ENCODE measurements at regions not wholly inside any gene's neighbourhood (a gene's known extent, or its start where the extent isn't known, plus 50 kb on each side); places are given as distances from the start of the nearest gene placed in this dataset.

DNA sequence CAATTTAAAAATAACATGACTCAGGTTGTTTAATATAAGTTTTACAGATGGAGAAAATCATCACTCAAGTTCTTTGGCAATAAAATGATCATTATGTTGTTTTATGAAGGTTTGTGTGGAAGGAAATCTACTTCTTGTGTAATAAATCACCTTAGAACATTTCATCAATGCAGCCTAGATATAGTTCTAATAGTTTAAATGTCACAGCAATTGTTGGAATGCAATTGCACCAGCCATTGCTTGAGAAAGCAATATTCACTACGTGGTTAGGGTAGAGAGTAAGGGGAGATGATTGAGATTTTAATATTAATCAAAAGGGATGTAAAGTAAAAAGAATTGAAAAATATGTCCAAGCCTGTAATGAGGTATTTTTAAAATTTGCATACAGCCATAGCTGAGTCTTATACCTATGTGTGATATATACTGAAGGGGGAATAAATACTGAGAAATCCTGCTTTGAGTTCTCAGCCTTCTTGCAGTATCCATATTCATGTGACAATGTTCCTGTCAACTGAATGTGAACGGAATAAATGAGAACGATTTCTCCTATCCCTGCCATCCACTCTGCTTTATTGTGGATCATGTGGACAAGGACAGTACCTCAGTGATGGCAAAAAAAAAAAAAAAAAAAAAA is 257.9 kb downstream of the OTOL1 start:
- Histone ChIP-seq H3K27me3 (ENCODE audit: control insufficient read depth in 2 of 2, insufficient read depth in 1 of 2, low read length in 1 of 2) (no peaks in the 10 kb centered on the region), H3K27ac (ENCODE audit: low read depth in 1 of 2, low read length in 1 of 2) (no peak overlapping the region), H3K36me3 (ENCODE audit: control insufficient read depth in 2 of 2, insufficient read depth in 2 of 2, low read length in 1 of 2) (no peaks in the 10 kb centered on the region), H3K9me3 (ENCODE audit: control insufficient read depth in 2 of 2, insufficient read depth in 1 of 2, low read length in 1 of 2) (no peaks in the 10 kb centered on the region), H3K4me1 (ENCODE audit: control insufficient read depth in 2 of 2, insufficient read depth in 2 of 2, low read length in 2 of 2) (no peaks in the 10 kb centered on the region), H3K4me3 (ENCODE audit: low read length in 2 of 2) (no peak overlapping the region)
- no peak for DNase-seq (ENCODE audit: low read depth in 6 of 9, low spot score in 9 of 9)
- WGBS, result 93% methylated on average over 3 of the region's 3 CpGs

DNA sequence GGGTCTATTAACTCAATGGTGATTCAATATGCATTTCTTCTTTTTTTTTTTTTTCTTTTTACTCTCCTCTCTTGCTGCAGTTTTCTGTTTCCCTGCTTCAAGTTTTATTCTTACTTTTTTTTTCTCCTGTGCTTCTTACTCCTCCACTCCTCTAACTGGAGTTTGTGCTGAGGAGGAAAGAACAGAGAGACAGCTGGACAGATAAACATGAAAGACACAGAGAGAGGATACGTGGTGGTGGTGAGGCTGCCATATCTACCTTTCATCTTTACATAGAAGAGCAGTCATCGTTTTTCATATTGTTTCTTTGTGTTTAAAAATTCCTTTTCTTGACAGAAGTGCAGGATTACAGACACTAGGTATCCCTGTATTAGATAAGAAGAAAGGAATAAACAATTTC is 262.8 kb downstream of the OTOL1 start:
- no peaks in the 10 kb centered on the region for H3K27me3 ChIP-seq (ENCODE audit: control insufficient read depth in 2 of 2, insufficient read depth in 1 of 2, low read length in 1 of 2)
- 8% methylated on average over 2 of the region's 2 CpGs for WGBS
- no peak overlapping the region for H3K4me3 ChIP-seq (ENCODE audit: low read length in 2 of 2)
- no peak for DNase-seq (ENCODE audit: low read depth in 6 of 9, low spot score in 9 of 9)
- no peaks in the 10 kb centered on the region for H3K9me3 ChIP-seq (ENCODE audit: control insufficient read depth in 2 of 2, insufficient read depth in 1 of 2, low read length in 1 of 2)
- H3K4me1 ChIP-seq (ENCODE audit: control insufficient read depth in 2 of 2, insufficient read depth in 2 of 2, low read length in 2 of 2), result no peaks in the 10 kb centered on the region
- H3K36me3 ChIP-seq (ENCODE audit: control insufficient read depth in 2 of 2, insufficient read depth in 2 of 2, low read length in 1 of 2), result no peaks in the 10 kb centered on the region
- no peak overlapping the region for H3K27ac ChIP-seq (ENCODE audit: low read depth in 1 of 2, low read length in 1 of 2)

DNA sequence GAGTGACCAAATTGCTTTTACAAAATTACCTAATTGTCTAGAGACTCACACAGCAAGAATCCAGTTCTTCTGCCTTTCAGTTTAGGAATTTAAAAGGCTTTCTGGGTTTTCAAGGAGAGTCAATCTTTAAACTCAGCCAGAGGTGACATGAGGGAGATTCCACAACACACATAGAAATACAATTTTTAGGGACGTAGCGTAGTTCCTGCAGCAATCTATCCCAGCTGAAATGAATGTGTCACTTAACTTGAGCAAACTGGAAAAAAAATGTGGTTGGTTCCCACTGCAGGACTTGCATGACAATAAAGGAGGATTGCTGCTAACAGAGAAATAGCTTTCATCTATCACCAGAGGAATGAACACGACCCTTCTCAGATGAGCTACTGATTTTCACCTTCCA is 269.7 kb downstream of the OTOL1 start:
- Histone ChIP-seq H3K4me1 (ENCODE audit: control insufficient read depth in 2 of 2, insufficient read depth in 2 of 2, low read length in 2 of 2) (no peaks in the 10 kb centered on the region), H3K36me3 (ENCODE audit: control insufficient read depth in 2 of 2, insufficient read depth in 2 of 2, low read length in 1 of 2) (no peaks in the 10 kb centered on the region), H3K27ac (ENCODE audit: low read depth in 1 of 2, low read length in 1 of 2) (no peak overlapping the region), H3K9me3 (ENCODE audit: control insufficient read depth in 2 of 2, insufficient read depth in 1 of 2, low read length in 1 of 2) (no peaks in the 10 kb centered on the region), H3K4me3 (ENCODE audit: low read length in 2 of 2) (no peak overlapping the region), H3K27me3 (ENCODE audit: control insufficient read depth in 2 of 2, insufficient read depth in 1 of 2, low read length in 1 of 2) (no peaks in the 10 kb centered on the region)
- no peak for DNase-seq (ENCODE audit: low read depth in 6 of 9, low spot score in 9 of 9)
- WGBS, result 95% methylated on average over 3 of the region's 3 CpGs

DNA sequence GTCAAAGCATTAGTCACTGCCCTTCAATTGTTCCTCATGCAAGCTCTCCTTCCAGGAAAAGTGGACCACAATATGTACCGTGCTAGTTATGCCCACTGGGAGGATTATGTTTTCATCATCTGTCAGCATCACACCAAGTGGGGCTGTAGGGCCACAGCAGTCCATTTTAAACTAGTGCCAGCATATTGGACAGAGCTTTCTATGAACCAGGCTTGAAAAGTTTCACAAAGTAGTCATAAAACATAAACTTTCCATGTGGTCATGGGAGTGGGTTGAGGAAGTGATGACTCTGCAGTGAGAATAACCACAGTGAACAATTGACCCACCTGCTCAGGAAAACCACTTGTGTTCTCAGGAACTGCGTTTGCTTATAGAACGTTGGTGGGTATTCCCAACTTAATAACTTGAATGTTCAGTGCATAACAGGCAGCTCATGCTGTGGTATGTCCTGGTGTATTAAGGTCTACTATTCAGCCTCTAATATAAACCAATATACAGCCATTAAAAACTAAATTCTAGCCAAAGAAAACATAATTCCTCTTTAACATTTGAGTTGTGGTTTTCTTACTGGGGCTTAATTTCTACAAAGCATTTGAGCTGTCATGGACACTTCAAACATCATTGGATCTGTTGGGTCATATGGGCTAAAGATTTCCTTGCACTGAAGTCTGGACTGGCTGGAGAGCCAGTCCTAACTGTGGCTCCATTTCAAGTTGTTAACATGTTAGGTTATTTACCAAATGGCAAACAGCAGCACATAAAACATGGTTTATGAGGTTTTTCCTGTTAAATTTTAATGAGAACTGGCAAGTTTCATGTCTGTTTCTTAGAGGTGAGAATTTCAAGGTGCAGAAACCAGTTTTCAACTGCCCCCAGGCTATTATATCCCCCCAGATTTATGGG is 274.1 kb downstream of the OTOL1 start:
- DNase-seq (ENCODE audit: low read depth in 6 of 9, low spot score in 9 of 9), result peak in 1 of 9 donors; percentile 2
- no peak overlapping the region for H3K4me3 ChIP-seq (ENCODE audit: low read length in 2 of 2)
- H3K4me1 ChIP-seq (ENCODE audit: control insufficient read depth in 2 of 2, insufficient read depth in 2 of 2, low read length in 2 of 2), result no peaks in the 10 kb centered on the region
- H3K9me3 ChIP-seq (ENCODE audit: control insufficient read depth in 2 of 2, insufficient read depth in 1 of 2, low read length in 1 of 2), result no peaks in the 10 kb centered on the region
- H3K36me3 ChIP-seq (ENCODE audit: control insufficient read depth in 2 of 2, insufficient read depth in 2 of 2, low read length in 1 of 2), result no peaks in the 10 kb centered on the region
- WGBS, result 7% methylated on average over 3 of the region's 3 CpGs
- H3K27ac ChIP-seq (ENCODE audit: low read depth in 1 of 2, low read length in 1 of 2), result no peak overlapping the region
- no peaks in the 10 kb centered on the region for H3K27me3 ChIP-seq (ENCODE audit: control insufficient read depth in 2 of 2, insufficient read depth in 1 of 2, low read length in 1 of 2)

DNA sequence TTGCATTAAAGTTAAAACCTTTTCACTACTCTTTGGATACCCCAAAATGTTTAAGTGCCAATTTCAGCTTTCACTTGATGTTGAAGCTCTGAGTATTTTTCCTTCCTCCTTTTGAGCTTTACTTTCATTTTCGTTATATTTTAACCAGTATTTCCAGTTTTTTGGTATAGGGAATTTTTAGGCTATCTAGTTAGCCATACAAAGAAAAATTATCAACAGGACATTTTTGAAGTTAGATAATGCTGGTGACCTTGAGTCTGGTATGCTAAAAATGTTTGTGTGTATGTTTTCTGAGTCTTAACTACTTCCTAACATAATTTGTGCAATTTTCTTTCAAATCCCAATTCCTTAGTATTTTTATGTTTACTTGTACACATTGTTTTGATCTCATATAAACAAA is 284.8 kb downstream of the OTOL1 start:
- no peak overlapping the region for H3K27ac ChIP-seq (ENCODE audit: low read depth in 1 of 2, low read length in 1 of 2)
- 13% methylated on average over 1 of the region's 1 CpG for WGBS
- H3K9me3 ChIP-seq (ENCODE audit: control insufficient read depth in 2 of 2, insufficient read depth in 1 of 2, low read length in 1 of 2), result no peaks in the 10 kb centered on the region
- no peak for DNase-seq (ENCODE audit: low read depth in 6 of 9, low spot score in 9 of 9)
- H3K36me3 ChIP-seq (ENCODE audit: control insufficient read depth in 2 of 2, insufficient read depth in 2 of 2, low read length in 1 of 2), result no peaks in the 10 kb centered on the region
- H3K27me3 ChIP-seq (ENCODE audit: control insufficient read depth in 2 of 2, insufficient read depth in 1 of 2, low read length in 1 of 2), result no peaks in the 10 kb centered on the region
- no peaks in the 10 kb centered on the region for H3K4me1 ChIP-seq (ENCODE audit: control insufficient read depth in 2 of 2, insufficient read depth in 2 of 2, low read length in 2 of 2)
- H3K4me3 ChIP-seq (ENCODE audit: low read length in 2 of 2), result no peak overlapping the region

DNA sequence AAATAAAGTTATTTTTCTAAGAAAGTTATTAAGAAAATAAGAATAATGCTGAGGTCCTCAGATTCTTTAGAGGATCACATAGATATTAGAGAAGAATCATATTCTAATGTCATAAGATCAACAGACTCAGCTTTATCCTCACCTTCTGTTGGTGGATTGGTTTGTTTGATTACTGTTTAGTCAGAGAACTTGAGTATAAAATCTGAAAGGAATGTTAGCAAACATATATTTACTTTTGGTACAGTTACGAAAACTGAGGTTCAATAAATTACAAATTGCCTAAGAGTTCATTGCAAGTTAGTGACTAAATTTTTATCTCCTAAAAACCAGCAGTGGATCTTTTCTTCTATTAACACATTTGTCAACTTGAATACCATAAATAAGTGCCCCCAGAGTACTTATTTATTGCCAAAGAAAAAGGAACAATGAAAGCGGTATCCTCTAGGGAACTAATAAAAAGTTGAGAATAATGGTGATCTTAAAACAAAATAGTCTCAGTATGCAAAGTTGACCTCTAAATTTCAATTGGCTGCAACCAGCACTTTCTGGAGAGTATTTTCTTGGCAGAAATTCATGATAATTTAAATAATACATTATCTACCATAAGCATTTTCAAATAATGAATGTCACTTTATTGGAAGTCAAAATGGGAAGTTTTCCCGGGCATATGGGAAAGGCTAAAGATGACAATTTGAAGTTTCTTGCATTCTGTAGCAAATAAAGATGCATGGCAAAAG is 296.8 kb downstream of the OTOL1 start:
- Histone ChIP-seq H3K4me1 (ENCODE audit: control insufficient read depth in 2 of 2, insufficient read depth in 2 of 2, low read length in 2 of 2) (no peaks in the 10 kb centered on the region), H3K27ac (ENCODE audit: low read depth in 1 of 2, low read length in 1 of 2) (no peak overlapping the region), H3K27me3 (ENCODE audit: control insufficient read depth in 2 of 2, insufficient read depth in 1 of 2, low read length in 1 of 2) (no peaks in the 10 kb centered on the region), H3K9me3 (ENCODE audit: control insufficient read depth in 2 of 2, insufficient read depth in 1 of 2, low read length in 1 of 2) (no peaks in the 10 kb centered on the region), H3K36me3 (ENCODE audit: control insufficient read depth in 2 of 2, insufficient read depth in 2 of 2, low read length in 1 of 2) (no peaks in the 10 kb centered on the region), H3K4me3 (ENCODE audit: low read length in 2 of 2) (no peak overlapping the region)
- no peak for DNase-seq (ENCODE audit: low read depth in 6 of 9, low spot score in 9 of 9)
- whole genome bisulfite sequencing, result 99% methylated on average over 3 of the region's 3 CpGs

DNA sequence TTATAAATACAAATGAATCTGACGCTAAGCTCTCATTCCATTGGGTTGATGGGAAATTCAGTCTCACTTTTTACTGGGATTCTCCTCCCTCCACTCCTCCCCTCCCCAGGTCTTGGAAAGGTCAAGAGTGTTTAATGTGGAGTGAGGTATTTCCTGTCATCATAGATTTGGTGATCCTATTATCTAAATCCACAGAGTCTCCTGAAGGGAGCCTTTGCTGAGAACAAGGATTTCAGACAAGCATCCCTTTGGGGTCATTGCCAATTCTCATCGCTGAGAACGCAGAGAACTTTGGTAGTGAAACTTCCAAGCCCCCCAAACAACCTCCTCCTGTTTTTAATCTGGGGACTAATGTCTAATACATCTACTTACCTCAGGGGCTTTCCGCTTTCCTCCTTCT is 297.9 kb downstream of the OTOL1 start:
- WGBS, result over 99% methylated on average over 4 of the region's 4 CpGs
- Histone ChIP-seq H3K36me3 (ENCODE audit: control insufficient read depth in 2 of 2, insufficient read depth in 2 of 2, low read length in 1 of 2) (no peaks in the 10 kb centered on the region), H3K27me3 (ENCODE audit: control insufficient read depth in 2 of 2, insufficient read depth in 1 of 2, low read length in 1 of 2) (no peaks in the 10 kb centered on the region), H3K9me3 (ENCODE audit: control insufficient read depth in 2 of 2, insufficient read depth in 1 of 2, low read length in 1 of 2) (no peaks in the 10 kb centered on the region), H3K4me3 (ENCODE audit: low read length in 2 of 2) (no peak overlapping the region), H3K4me1 (ENCODE audit: control insufficient read depth in 2 of 2, insufficient read depth in 2 of 2, low read length in 2 of 2) (no peaks in the 10 kb centered on the region), H3K27ac (ENCODE audit: low read depth in 1 of 2, low read length in 1 of 2) (no peak overlapping the region)
- no peak for DNase-seq (ENCODE audit: low read depth in 6 of 9, low spot score in 9 of 9)

DNA sequence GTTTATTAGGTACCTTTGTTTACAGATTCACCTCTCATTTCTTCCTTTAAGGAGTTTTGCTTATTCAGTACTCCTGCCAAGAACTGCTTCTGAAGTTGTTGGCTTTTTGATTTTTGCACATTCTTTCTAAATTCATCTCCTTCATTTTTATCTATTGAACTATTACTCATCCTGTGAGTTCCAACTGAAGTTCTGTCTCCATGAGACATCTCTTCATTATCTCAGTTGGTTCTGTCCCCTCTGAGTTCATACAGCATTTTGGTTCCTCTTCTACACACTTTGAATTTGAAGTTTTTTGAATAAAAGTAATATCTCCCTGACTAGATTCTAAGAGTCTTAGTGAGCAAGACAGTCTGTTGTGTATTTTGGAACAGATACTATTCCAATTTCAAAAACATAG is 299.7 kb downstream of the OTOL1 start:
- Histone ChIP-seq H3K4me3 (ENCODE audit: low read length in 2 of 2) (no peak overlapping the region), H3K9me3 (ENCODE audit: control insufficient read depth in 2 of 2, insufficient read depth in 1 of 2, low read length in 1 of 2) (no peaks in the 10 kb centered on the region), H3K27me3 (ENCODE audit: control insufficient read depth in 2 of 2, insufficient read depth in 1 of 2, low read length in 1 of 2) (no peaks in the 10 kb centered on the region), H3K4me1 (ENCODE audit: control insufficient read depth in 2 of 2, insufficient read depth in 2 of 2, low read length in 2 of 2) (no peaks in the 10 kb centered on the region), H3K27ac (ENCODE audit: low read depth in 1 of 2, low read length in 1 of 2) (no peak overlapping the region), H3K36me3 (ENCODE audit: control insufficient read depth in 2 of 2, insufficient read depth in 2 of 2, low read length in 1 of 2) (no peaks in the 10 kb centered on the region)
- DNase-seq (ENCODE audit: low read depth in 6 of 9, low spot score in 9 of 9), result no peak

DNA sequence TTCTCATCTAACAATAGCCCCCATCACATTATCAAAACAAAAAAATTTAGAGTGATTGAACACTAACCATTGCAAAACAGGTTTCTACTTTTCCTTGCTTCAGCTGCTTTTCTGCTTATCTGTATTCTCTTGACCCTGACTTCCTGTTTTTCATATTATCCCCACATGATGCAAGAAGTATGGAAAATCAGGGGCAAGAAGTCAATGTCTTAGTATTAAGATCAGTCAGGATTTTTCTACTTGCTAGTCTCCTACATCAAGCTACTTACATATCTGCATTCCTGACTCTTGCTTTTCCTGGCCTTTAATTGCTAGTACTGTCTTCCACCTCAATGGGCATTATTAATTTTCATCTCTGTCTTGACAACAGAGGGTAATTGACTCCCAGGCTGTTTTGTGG is 300.2 kb downstream of the OTOL1 start:
- DNase-seq (ENCODE audit: low read depth in 6 of 9, low spot score in 9 of 9), result no peak
- H3K27ac ChIP-seq (ENCODE audit: low read depth in 1 of 2, low read length in 1 of 2), result no peak overlapping the region
- H3K4me1 ChIP-seq (ENCODE audit: control insufficient read depth in 2 of 2, insufficient read depth in 2 of 2, low read length in 2 of 2), result no peaks in the 10 kb centered on the region
- H3K4me3 ChIP-seq (ENCODE audit: low read length in 2 of 2), result no peak overlapping the region
- no peaks in the 10 kb centered on the region for H3K9me3 ChIP-seq (ENCODE audit: control insufficient read depth in 2 of 2, insufficient read depth in 1 of 2, low read length in 1 of 2)
- H3K36me3 ChIP-seq (ENCODE audit: control insufficient read depth in 2 of 2, insufficient read depth in 2 of 2, low read length in 1 of 2), result no peaks in the 10 kb centered on the region
- H3K27me3 ChIP-seq (ENCODE audit: control insufficient read depth in 2 of 2, insufficient read depth in 1 of 2, low read length in 1 of 2), result no peaks in the 10 kb centered on the region
